ENCODE measurements at regions not wholly inside any gene's neighbourhood (a gene's known extent, or its start where the extent isn't known, plus 50 kb on each side); places are given as distances from the start of the nearest gene placed in this dataset.

DNA sequence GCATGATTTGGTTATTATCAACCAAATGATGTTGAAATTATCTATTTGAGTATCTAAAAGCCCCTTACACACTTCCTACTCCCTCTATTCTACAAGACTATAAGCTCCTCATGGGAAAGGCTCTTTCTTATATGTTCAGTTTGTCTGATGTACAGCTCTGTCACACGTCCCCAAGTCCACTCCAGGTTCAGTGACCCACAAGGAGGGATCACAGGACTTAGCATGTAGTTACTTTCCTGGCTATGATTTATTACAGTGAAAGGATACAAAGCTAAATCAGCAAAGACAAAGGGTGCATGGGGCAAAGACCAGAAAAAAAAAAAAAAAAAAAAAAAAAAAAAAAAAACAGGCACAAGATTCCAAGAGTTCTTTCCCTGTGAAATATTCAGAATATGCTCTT is 125.6 kb upstream of the TMEM106B start:
- no peak for DNase-seq

DNA sequence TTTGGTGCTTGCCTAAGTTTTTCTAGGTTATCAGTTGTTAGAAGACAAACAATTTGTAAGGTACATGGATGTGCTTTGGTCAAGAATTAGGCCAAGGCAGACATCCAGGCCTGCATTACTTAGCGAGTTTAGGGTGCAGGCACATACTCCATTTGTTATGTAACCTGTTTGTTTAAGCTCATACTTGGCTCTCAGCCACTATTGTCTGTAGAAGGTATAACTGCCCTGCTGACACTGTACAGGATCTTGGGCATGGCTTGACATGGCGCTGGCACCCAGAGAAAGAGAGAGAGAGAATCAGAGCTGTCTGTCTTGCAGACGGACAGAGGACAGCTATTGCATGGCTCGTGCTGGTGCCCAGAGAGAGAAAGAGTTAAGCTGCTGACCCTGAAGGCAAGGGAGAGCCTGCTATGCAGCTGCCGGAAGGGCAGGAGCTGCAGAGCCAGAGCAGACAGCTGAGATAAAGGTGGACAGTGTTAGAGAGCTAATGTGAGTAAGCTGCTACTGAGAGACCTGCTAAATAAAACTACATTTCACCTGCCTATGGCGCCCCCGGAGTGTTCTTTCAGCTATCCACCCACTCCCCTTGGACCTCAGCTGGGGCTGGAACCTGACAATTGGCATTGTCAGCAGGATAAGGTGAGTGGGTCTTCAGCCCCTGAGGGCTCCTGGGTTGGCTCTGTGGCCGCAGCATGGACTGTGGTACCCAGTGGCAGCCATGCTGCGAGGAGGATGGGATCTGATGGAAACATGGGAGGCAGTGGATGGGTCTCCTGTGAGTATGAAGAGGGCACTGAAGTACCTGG is 120.9 kb upstream of the TMEM106B start:
- no peak for DNase-seq

DNA sequence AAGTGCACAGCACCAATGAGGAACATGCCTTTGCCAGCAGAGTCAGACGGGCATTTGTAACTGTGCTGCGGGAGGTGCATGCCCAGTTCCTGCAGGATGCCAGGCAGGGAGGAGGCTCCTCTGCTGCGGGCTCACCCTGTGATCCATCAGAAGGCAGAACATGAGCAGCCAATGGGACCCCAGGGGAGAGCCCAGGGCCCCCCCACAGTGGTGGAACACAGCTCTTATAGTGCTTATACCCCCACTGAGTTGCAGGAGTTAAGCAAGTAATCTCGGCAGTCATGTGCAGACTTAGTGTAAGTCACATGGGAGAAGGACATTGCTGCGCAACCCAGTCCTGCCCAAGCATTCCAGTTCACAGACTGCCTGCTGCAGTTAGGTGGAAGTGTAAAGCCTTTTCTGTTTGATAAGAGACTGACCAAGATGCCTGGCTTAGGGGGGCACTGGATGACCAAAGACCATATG is 120.3 kb upstream of the TMEM106B start:
- no peak for DNase-seq

- no peak for DNase-seq
Observed at GRCh38 chr7:12091231-12091630, 119.9 kb upstream of the TMEM106B start.

GRCh38 chr7:12092499-12093130 is 118.5 kb upstream of the TMEM106B start:
- no peak for DNase-seq

DNA sequence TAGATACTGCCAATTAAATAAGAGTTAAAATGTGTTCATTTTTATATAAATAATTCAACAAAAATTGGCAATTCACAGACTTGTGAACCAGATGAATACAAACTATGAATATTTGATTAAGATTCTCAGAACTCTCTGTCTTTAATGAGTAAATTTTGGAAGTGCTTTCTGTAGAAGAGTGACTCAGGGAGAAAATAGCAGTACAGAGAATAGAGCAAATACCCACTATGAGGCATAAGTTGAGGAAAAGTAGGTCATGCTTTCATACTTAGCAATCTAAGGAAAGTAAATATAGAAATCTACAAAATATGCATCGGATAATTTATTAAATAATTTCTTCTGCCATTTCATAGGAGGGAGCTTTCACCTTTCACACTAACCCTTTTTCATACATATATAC is 117.7 kb upstream of the TMEM106B start:
- no peak for DNase-seq

GRCh38 chr7:12094365-12094921 is 116.7 kb upstream of the TMEM106B start:
- no peak for DNase-seq

- no peak for DNase-seq
Observed at GRCh38 chr7:12102126-12102525, 109.0 kb upstream of the TMEM106B start.

- DNase-seq = no peak
Observed at GRCh38 chr7:12102527-12102926, 108.6 kb upstream of the TMEM106B start.

DNA sequence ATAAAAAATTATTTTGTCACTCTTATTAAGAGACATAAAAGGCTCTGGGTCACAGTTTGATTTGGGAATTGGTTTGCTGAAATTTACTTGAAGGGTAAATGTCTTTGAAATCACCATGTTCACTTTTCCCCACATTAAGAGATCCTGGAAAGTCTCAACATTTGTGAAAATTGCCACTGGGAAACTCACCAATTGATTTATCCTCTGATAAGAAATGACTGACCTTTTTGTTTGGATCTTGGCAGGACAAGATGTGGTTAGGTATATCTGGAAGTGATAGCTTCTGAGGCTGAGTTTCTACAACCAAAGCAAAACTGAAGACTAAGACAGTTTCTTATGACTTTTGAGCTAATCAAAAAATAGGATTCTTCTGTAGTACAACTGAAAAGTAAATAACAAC is 107.1 kb upstream of the TMEM106B start:
- no peak for DNase-seq

GRCh38 chr7:12107381-12107780 is 103.7 kb upstream of the TMEM106B start:
- no peak for DNase-seq

DNA sequence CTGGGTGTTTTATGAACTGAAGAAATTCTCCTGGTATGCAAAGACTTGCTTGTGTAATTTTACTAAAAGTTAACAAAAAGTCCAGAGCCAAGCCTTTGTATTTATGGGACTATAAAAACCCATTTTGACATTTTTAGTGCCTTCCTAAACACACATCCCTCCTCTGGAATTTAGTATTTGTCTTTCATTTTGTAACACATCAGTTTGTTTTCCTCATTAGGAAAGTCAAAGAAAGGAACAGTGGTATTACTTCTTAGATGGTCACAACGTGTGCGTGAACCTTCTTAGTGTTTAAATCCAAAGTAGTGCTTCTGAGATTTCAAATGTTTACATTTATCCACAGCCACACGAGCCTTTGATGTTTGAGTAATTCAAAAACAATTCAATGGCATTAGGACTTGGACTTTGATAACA is 103.2 kb upstream of the TMEM106B start:
- no peak for DNase-seq

DNA sequence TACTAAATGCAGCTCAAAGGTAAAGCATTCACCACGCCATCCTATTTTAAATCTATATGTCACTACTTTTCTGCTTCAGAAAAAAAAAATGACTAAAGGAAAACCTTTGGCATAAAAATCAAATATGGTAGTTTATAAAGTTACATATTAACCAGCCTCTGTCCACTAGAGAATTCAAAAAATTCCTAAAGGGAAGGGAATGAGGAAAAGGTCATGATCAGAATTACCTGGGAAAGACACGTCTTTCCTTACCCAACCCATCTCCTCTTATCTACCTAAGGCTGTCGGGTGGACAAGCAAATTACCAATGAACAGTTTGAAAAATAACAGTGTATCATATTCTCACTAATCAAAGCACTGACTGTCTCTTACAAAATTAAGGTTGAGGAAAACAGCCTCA is 100.7 kb upstream of the TMEM106B start:
- DNase-seq = no peak

DNA sequence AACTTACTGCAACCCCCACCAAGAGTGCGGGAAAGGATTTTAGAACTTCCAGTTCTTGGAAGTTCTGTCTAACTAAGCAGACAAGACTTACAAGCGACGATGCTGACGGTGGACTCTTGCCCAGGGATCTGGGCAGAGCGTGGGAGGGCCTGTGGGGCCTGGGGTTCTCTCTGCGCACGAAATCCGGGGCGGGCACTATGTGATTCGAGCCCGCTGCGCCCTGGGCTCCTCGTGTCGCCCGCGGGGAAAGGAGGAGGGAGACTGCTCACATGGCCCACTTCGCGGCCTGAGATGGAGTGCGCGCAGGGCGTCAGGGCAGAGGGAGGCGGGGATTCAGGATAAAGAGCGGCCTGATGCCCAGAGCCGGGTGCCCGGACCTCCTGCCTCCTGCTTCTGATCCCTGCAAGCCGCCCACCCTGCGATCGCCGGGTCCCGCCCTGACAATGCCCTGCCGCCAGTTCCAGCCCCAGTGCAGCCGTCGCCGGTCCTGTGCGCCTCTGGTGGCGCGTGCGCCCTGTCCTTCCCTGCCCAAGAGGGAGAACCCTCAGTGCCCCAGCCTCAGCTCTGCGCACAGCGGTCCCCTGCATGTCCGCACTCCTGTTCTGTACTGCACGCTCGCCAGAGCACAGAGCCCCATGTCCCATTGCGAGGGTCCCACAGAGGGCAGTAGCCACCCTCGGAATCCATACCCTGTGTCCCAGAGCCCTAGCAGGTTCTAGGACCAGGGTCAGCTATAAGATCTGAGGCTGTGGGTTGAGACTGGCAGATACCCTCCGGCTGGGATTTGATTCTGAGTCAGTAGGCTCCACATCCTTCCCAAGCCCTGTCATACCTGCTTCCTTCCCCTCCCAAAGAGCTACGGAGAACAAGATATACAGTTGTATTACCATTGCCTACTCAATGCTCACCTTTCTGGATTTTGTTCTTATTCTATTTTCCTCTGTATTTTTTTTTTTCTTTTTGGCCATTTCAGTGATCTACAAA is 99.4 kb upstream of the TMEM106B start:
- no peak for DNase-seq

DNA sequence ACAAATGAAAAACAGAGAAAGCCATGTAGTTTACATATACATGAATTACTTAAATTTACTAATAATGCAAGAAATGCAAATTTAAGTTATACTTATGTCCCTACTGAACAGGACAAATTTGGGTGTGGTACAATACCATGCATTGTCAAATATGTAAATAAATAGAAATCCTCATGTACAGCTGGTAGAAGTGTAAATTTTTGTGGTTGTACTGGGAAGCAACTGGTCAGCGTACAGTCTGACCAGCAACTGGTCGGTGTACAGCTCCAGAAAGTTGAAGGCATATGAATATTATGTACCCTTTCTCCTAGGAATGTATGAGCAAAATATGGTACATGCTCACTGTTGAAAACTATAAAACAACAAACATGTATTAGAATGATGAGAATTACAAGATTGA is 93.9 kb upstream of the TMEM106B start:
- no peak for DNase-seq

DNA sequence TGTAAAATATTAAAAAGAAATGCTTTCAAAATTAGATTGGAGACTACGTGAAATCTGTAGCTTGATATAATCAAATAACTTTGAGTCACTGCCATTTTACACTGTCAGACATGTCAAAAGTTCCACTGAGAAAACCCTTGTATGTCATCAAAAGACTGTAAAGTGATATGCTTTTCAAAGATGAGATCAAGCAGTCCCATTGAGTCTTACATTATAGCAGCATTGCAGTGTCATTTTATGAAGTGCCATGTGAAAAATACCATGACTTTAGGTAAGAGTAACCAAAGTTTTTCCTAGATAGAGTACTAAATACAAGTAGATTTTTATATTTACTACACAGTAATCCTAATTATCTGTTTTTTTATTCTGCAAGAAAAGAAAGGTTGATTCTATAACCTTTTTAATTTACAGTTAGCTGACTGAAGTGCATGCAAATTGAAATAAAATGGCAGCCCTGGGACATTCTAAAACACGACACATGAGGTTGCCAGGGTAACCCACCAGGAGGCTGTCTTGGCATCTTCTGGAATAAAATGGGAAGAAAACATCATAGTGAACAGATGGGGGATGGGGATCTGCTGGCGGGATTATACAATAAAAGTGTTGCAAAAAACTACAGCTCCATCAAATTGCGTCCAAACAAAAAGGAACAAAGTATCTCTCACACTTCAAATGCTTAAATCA is 91.3 kb upstream of the TMEM106B start:
- no peak for DNase-seq

GRCh38 chr7:12120632-12121031 is 90.5 kb upstream of the TMEM106B start:
- no peak for DNase-seq

- DNase-seq = no peak
Observed at GRCh38 chr7:12123172-12123571, 87.9 kb upstream of the TMEM106B start.

DNA sequence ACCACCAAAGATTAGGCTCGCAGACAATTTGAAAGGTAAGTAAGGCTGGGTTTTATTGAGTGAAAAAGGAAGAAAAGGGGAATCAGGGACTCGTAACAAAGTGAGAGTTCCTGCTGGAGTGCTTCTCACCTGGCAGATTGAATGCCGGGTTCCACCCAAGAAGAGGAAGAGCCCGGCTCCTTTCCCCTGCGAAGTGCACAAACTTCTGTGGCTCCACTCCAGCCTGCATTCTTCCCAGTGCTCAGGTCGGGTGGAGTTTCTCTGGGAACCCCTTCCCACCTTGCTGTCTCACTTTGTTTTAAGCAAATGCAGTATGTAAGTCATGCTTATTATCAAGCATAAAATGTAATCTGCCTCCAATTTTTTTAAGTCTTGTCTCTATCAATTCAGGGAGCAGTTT is 87.1 kb upstream of the TMEM106B start:
- no peak for DNase-seq

DNA sequence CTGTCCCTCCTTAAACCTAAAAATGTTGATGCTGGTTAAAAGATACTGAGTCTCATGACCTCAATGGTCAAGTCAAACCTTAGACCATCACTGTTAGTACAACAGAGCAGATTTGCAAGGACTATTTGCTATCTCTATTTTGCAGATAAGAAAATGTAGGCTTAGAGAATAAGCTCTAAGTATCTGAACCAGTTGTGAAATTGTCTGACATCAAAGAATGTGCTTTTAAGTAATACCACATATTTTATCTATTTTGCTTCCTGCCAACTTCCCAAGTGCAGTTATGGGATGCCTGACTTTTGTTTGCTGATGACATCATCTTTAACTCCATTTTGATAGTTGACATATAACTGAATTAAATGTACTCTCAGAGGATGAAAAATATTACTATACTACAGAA is 83.6 kb upstream of the TMEM106B start:
- DNase-seq = no peak

DNA sequence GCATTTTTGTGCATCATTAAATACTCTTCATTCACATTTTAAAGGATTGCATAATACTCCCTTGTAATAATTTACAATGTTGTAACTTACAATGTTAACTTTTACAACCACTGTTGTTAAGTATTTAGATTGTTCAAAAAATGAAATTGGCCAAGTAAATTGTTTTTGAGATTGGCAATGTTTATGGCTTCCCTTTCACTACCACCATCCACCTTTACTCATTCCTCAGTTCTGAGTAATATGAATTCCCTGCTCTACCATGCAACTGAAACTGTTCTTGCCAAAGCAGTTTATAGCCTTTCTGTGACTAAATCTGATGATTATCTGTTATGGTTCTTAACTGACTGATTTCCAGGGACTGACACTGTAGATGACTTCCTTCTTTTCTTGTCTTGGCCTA is 80.5 kb upstream of the TMEM106B start:
- no peak for DNase-seq

DNA sequence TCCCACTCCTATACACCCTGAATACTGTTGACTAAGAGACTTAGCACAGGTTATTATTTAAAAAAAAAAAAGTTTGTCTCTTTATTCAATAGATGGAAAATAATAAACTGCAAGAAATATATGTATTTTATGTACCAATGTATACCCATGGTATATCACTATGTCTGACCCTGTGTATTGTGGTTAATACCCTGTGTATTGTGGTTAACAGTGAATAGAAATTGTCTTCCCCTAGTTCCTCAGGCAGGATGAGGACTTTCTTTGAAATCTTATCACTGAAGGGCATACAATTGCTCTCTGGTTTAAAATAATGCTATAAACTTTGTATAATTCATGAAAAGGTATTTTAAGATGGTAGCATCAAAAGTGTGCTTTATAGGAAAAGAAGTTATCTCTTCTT is 80.0 kb upstream of the TMEM106B start:
- no peak for DNase-seq

Measured in SIG-M5 (cell line).